Heart left ventricle (tissue), 13 donors: ENCODE measurements at regions not wholly inside any gene's neighbourhood (a gene's known extent, or its start where the extent isn't known, plus 50 kb on each side); places are given as distances from the start of the nearest gene placed in this dataset.

ENCODE experiments used
- POLR2A ChIP-seq, 2 donors: fragments of 450-650 bp; IDR thresholded peaks; one replicate each; pipeline ENCODE4 v1.6.1; 2017; ENCODE audit warnings: antibody characterized with exemption in 2 of 2, mild to moderate bottlenecking in 2 of 2, moderate library complexity in 2 of 2
- TF ChIP-seq, protein P1 (sequence below), 12 donors: fragments of 200-600 bp; sonication (generic) in 4 of 12; IDR thresholded peaks; one replicate each; pipeline versions ENCODE4 v1.5.0 to v1.8.0; 2018 to 2022; ENCODE audit warnings: antibody characterized with exemption in 12 of 12, mild to moderate bottlenecking in 5 of 12
- donor health status: ischemic (EF 13 %, LVEDD 7.1; RV severe dilation, severe dysfunction).
- donor health status: DM: no; HTN: yes; CAD: no.
- donor health status: DM: no; HTN: no; CAD: no.
- donor health status: ischemic (EF 25% LVEDD 6.9; RV normal size, moderate dysfunction).
- donor health status: ischemic (EF 25% LVEDD 5.7; RV mildly dilated, moderate dysfunction).
- donor health status: ischemic (EF 35%, LVEDD 5.7; RV mildly dilated, moderate dysfunction).
- donor health status: nonischemic (EF 11% LVEDD 7.7; RV severe dilation, severe dysfunction).
- donor health status: DM: yes; HTN: yes; CAD: no.
- donor health status: PGD.
- donor health status: ischemic (EF 29% LVEDD 5.4; RV normal size, mild dysfunction).
- donor health status: nonischemic (EF 23%, LVEDD 6.1; RV moderate dilation, normal function).

GRCh38 chr1:37159102-37159501 lies 124.8 kb upstream of the GRIK3 start:
- TF ChIP-seq POLR2A (IDR thresholded peaks at IDR 0.05) = no peak
- TF ChIP-seq, protein P1, sequence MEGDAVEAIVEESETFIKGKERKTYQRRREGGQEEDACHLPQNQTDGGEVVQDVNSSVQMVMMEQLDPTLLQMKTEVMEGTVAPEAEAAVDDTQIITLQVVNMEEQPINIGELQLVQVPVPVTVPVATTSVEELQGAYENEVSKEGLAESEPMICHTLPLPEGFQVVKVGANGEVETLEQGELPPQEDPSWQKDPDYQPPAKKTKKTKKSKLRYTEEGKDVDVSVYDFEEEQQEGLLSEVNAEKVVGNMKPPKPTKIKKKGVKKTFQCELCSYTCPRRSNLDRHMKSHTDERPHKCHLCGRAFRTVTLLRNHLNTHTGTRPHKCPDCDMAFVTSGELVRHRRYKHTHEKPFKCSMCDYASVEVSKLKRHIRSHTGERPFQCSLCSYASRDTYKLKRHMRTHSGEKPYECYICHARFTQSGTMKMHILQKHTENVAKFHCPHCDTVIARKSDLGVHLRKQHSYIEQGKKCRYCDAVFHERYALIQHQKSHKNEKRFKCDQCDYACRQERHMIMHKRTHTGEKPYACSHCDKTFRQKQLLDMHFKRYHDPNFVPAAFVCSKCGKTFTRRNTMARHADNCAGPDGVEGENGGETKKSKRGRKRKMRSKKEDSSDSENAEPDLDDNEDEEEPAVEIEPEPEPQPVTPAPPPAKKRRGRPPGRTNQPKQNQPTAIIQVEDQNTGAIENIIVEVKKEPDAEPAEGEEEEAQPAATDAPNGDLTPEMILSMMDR (IDR thresholded peaks at IDR 0.05) = no peak
